ENCODE measurements at regions not wholly inside any gene's neighbourhood (a gene's known extent, or its start where the extent isn't known, plus 50 kb on each side); places are given as distances from the start of the nearest gene placed in this dataset.

DNA sequence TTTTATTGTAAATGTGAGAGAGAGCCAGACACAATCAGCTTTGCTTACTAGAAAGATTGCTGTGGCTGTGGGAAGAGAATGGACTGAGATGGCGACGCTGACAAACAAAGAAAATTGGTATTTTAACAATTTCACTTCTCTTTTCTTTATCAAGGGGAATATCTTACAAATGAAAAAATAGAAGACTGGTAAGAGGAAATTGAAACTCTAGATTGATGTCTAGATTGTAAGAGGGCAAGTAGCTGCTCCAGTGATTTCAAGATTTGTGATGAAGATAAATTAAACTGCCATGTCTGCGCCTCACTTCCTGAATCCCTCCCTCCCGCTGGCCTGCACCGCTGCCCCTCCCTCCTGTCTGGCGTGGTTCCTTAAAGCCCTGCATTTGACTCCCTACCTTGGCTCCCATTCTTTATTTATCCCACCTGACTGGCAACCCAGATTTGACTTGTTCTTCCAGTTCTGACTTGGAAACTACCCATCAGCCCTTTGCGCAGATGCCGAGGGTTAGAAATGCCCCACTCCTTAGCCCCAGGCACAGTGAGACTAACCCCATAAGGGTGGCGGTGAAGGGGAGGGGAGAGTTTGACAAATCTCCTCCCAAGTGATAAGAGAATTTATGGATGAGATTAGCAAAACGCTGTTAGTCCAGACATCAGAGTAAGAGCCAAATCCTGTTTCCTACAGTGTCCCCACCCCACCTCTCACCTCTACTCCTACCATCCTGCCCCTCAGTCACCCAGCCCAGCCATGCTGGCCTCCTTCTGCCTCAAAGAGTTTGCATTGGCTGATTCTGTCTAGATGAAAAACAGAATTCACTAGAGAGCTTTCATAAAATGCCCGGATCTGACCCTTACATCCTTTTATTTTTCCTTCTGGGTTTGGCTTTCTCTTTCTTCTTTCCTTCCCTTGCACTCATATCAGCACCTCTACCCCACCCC, 125.3 kb upstream of the ATF7IP start:
- no TSS peak for BruUV-seq (replicated peaks)
- Histone ChIP-seq H3K4me3 (replicated peaks in 1 of 3; ENCODE audit: insufficient read depth in 1 of 3, low read depth in 2 of 3, low read length in 3 of 3) (no peak overlapping the region), H3K9ac (ENCODE audit: insufficient read depth, low read depth, low read length) (no peak overlapping the region), H2AFZ (ENCODE audit: low read length) (no peak overlapping the region), H3K9me3 (ENCODE audit: low read length) (peaks cover 10% of the 10 kb centered on the region; the same call in 1 of the 2 replicates), H3K79me2 (ENCODE audit: insufficient read depth, low read length) (no peaks in the 10 kb centered on the region), H4K20me1 (ENCODE audit: insufficient read depth, low read length) (no peaks in the 10 kb centered on the region), H3K36me3 (replicated peaks in 1 of 2; ENCODE audit: control insufficient read depth in 1 of 2, insufficient read depth in 2 of 2, low read length in 2 of 2) (no peaks in the 10 kb centered on the region), H3K4me2 (ENCODE audit: low read depth, low read length) (peak overlapping the region; percentile 59), H3K4me1 (ENCODE audit: insufficient read depth, low read length) (peaks cover 18% of the 10 kb centered on the region), H3K27ac (ENCODE audit: extremely low read length, insufficient read depth, low read length) (no peak overlapping the region), H3K27me3 (ENCODE audit: control insufficient read depth in 1 of 2, insufficient read depth in 2 of 2, low read length in 2 of 2) (no peaks in the 10 kb centered on the region)
- no peak for ATAC-seq
- WGBS (ENCODE audit: low lambda C conversion rate), result 61% methylated on average over 11 of the region's 11 CpGs
- intact Hi-C loops (cut with micrococcal nuclease; ENCODE audit: unreplicated experiment) (loop anchor here (1.0 to 10.0 kb wide), 3 partner anchors 126 to 477 kb away; no protein-coding TSS in a partner anchor), in situ Hi-C loops (cut with HindIII; ENCODE audit: extremely low pct_ligation_motif_present, low pct_unique_long_range_greater_than_20kb) (loop anchor here (25.0 kb wide), 1 partner anchor 472 kb away; no protein-coding TSS in a partner anchor)
- TF ChIP-seq, protein P1, sequence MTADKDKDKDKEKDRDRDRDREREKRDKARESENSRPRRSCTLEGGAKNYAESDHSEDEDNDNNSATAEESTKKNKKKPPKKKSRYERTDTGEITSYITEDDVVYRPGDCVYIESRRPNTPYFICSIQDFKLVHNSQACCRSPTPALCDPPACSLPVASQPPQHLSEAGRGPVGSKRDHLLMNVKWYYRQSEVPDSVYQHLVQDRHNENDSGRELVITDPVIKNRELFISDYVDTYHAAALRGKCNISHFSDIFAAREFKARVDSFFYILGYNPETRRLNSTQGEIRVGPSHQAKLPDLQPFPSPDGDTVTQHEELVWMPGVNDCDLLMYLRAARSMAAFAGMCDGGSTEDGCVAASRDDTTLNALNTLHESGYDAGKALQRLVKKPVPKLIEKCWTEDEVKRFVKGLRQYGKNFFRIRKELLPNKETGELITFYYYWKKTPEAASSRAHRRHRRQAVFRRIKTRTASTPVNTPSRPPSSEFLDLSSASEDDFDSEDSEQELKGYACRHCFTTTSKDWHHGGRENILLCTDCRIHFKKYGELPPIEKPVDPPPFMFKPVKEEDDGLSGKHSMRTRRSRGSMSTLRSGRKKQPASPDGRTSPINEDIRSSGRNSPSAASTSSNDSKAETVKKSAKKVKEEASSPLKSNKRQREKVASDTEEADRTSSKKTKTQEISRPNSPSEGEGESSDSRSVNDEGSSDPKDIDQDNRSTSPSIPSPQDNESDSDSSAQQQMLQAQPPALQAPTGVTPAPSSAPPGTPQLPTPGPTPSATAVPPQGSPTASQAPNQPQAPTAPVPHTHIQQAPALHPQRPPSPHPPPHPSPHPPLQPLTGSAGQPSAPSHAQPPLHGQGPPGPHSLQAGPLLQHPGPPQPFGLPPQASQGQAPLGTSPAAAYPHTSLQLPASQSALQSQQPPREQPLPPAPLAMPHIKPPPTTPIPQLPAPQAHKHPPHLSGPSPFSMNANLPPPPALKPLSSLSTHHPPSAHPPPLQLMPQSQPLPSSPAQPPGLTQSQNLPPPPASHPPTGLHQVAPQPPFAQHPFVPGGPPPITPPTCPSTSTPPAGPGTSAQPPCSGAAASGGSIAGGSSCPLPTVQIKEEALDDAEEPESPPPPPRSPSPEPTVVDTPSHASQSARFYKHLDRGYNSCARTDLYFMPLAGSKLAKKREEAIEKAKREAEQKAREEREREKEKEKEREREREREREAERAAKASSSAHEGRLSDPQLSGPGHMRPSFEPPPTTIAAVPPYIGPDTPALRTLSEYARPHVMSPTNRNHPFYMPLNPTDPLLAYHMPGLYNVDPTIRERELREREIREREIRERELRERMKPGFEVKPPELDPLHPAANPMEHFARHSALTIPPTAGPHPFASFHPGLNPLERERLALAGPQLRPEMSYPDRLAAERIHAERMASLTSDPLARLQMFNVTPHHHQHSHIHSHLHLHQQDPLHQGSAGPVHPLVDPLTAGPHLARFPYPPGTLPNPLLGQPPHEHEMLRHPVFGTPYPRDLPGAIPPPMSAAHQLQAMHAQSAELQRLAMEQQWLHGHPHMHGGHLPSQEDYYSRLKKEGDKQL (CRISPR knock-in tag; IDR thresholded peaks at IDR 0.05; ENCODE audit: low read depth), result no peak
- no peak for TF ChIP-seq ZNF567 (CRISPR knock-in tag; IDR thresholded peaks at IDR 0.05; ENCODE audit: borderline replicate concordance)
- no peak for FAIRE-seq
- no peak for DNase-seq (ENCODE audit: low spot score)
- CTCF ChIA-PET (ENCODE audit: low intra/inter-chr PET ratio, low total read pairs), result interaction anchor here (3.6 kb wide), 1 partner anchor 214 kb away, joined by 45 read pairs; no protein-coding TSS in a partner anchor
- POLR2A ChIA-PET, result no interaction called here

Measured in HepG2 (cell line).